ENCODE measurements at regions not wholly inside any gene's neighbourhood (a gene's known extent, or its start where the extent isn't known, plus 50 kb on each side); places are given as distances from the start of the nearest gene placed in this dataset.

DNA sequence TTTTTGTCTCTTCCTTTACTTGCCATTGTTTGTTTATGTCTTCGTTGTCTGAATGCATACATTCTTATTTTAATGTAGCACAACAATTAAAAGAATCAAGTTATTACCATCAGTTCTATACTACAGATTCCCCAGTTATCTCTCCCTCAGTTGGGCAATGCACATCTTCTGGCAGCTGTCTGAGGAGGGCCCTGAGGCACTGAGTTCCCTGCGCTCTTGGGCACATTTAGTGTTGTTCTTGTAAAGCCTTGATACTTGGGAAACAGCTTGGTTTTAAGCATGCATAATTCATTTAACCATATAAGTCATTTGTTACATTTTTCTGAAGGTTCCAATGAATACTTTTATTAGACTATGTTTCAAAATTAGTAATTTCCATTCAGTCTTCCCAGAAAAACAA, 117.9 kb downstream of the C6orf118 start:
- TF ChIP-seq EP300 (IDR thresholded peaks at IDR 0.05) (no peak), POLR2A (IDR thresholded peaks at IDR 0.05) (no peak), CTCF (IDR thresholded peaks at IDR 0.05) (no peak), POLR2AphosphoS5 (IDR thresholded peaks at IDR 0.05) (no peak)
